GM19238 (cell line): ENCODE measurements at regions not wholly inside any gene's neighbourhood (a gene's known extent, or its start where the extent isn't known, plus 50 kb on each side); places are given as distances from the start of the nearest gene placed in this dataset.
A peak's percentile ranks its signal among the peaks of the same experiment; 100 is the strongest.
"Not testable (repeated sequence)": the region's sequence is repeated elsewhere in the genome, so short reads cannot be mapped to it uniquely, and the experiment has no call there.

Source experiments
- DNase-seq: peaks from one replicate; pipeline ENCODE4 v3.0.0; 2011; ENCODE audit warnings: low spot score; ENCODE audit not compliant: insufficient read length

GRCh38 chr15:69673291-69673881 is 220.8 kb downstream of the RPLP1 start:
- no peak for DNase-seq

GRCh38 chr15:69675731-69676130 is 223.1 kb downstream of the RPLP1 start:
- DNase-seq: no peak

- DNase-seq: no peak
These were observed 224.8 kb downstream of the RPLP1 start for GRCh38 chr15:69677403-69677802.

GRCh38 chr15:69679623-69680228 is 227.1 kb downstream of the RPLP1 start:
- DNase-seq: peak; percentile 38

- not testable (repeated sequence) for DNase-seq
These were observed 232.2 kb downstream of the RPLP1 start for GRCh38 chr15:69684823-69685222.

GRCh38 chr15:69685512-69686452 is 233.2 kb downstream of the RPLP1 start:
- no peak for DNase-seq

GRCh38 chr15:69686626-69687025 is 234.0 kb downstream of the RPLP1 start:
- DNase-seq: no peak

- DNase-seq: no peak
These were observed 236.5 kb downstream of the RPLP1 start for GRCh38 chr15:69689133-69689532.

- DNase-seq: no peak
These were observed 238.8 kb downstream of the RPLP1 start for GRCh38 chr15:69691307-69692015.

GRCh38 chr15:69692342-69692741 is 239.7 kb downstream of the RPLP1 start:
- no peak for DNase-seq

GRCh38 chr15:69693059-69693458 is 240.4 kb downstream of the RPLP1 start:
- DNase-seq: no peak

GRCh38 chr15:69696946-69697345 is 244.3 kb downstream of the RPLP1 start:
- DNase-seq: no peak

GRCh38 chr15:69697916-69698315 is 245.3 kb downstream of the RPLP1 start:
- DNase-seq: no peak

- DNase-seq: no peak
These were observed 246.5 kb downstream of the RPLP1 start for GRCh38 chr15:69699096-69699495.

GRCh38 chr15:69700380-69700779 is 247.8 kb downstream of the RPLP1 start:
- DNase-seq: no peak

GRCh38 chr15:69701198-69701597 is 248.6 kb downstream of the RPLP1 start:
- DNase-seq: no peak

- DNase-seq: no peak
These were observed 251.0 kb downstream of the RPLP1 start for GRCh38 chr15:69703532-69704187.

- DNase-seq: no peak
These were observed 251.6 kb downstream of the RPLP1 start for GRCh38 chr15:69704229-69704628.

- DNase-seq: no peak
These were observed 252.1 kb downstream of the RPLP1 start for GRCh38 chr15:69704700-69705099.

GRCh38 chr15:69706353-69707097 is 253.9 kb downstream of the RPLP1 start:
- no peak for DNase-seq
